ENCODE measurements at regions not wholly inside any gene's neighbourhood (a gene's known extent, or its start where the extent isn't known, plus 50 kb on each side); places are given as distances from the start of the nearest gene placed in this dataset.

- peak; percentile 13 for DNase-seq
Observed at GRCh38 chr18:34595690-34596089, 114.4 kb upstream of the DTNA start.

DNA sequence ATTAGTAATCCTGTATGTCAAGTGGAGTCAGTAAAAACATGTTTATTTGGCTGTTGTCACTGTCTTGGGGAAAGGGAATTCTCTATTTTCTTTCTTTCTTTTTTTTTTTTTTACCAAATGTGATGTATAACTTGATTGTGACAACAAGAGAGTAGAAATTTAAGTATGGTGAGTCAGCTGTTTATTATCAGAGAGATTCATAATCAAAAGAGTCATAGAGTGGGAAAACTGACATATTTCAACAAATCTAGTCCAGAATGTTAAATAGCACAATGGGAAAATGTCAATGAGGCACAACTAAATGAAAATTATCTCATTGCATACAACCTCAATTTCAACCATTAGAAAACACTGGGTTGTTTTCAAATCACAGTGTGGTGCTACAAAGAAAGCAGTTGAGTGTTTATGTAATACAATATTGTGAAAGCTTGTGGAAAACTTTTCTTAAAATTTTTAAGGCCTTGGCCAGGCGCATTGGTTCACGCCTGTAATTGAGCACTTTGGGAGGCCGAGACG lies 111.9 kb upstream of the DTNA start:
- no peak for DNase-seq

- DNase-seq: no peak
Observed at GRCh38 chr18:34600158-34600557, 109.9 kb upstream of the DTNA start.

- no peak for DNase-seq
Observed at GRCh38 chr18:34600874-34601656, 109.0 kb upstream of the DTNA start.

DNA sequence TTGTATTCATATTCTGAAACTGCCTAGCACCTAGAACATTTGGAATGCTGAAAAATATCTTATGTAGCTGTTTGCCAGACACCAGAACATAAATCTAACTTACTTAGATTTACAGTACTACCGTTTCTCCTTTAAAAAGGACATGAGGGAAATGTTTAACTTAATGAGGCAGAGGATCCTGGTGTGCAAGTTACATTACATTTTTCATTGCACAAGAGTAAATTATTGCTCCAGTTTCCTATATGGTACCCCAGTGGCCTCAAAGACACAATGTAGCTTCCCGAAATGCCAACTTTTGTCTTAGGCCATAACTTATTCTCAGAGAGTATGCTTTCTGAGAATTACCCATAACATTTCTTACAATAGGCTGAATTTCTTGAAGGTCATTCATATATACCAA lies 105.5 kb upstream of the DTNA start:
- DNase-seq: no peak

- DNase-seq: no peak
Observed at GRCh38 chr18:34606851-34607250, 103.2 kb upstream of the DTNA start.

DNA sequence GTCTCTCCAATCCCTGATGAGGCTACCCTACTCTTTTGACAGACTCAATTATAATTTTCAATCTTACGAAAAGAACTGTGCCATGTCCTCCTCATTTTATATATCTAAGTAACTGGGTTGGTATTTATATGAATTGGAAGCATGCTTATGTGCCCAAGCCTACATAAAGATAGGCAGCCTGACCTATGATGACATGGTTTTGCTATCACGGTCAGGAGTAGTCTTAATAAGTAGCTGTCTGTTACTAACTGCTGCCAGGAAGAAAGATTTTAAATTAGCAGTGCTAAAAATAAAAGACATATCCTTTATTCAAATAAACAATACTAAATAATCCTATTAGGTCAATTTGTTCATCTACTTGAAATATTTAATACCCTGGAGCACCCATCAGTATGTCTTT lies 102.0 kb upstream of the DTNA start:
- DNase-seq: no peak

GRCh38 chr18:34609986-34610648 lies 100.0 kb upstream of the DTNA start:
- no peak for DNase-seq

GRCh38 chr18:34611904-34612303 lies 98.2 kb upstream of the DTNA start:
- no peak for DNase-seq

DNA sequence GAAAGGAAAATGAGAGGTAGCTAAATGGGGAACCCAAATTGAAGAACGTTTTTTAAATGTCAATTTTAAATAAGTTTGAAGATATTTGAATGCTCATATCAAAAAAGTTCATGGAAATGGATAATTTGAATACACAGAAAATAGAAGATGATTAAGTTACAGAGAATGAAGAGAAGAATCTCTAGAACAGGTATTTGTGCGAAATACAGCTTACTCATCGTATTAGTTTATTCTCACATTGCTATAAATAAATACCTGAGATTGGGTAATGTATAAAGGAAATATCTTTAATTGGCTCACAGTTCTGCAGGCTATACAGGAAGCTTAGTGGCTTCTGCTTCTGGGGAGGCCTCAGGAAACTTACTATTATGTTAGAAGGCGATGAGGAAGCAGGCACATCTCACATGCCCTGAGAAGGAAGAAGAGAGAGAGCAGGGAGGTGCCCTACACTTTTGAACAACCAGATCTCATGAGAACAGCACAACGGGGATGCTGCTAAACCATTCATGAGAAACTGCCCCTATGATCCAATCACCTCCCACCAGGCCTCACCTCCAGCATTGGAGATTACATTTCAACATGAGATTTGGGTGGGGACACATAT lies 89.7 kb upstream of the DTNA start:
- no peak for DNase-seq

- no peak for DNase-seq
Observed at GRCh38 chr18:34623557-34623956, 86.5 kb upstream of the DTNA start.

DNA sequence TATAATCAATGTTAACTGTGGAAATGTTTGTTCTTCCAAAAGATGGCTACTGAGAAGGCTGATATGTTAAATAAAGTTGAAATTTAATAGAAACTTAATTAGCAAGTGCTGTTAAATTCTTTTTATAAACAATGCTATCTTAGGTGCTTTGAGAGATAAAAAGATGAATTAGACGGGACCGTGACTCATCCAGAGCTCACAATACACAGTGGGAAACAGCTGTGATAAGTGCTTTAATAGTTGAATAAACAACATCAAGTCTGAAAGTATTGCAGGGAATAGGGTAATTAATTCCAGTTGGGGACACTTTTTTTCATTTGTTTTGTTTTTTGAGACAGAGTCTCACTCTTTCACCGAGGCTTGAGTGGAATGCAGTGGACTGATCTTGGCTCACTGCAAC lies 85.5 kb upstream of the DTNA start:
- DNase-seq: no peak

DNA sequence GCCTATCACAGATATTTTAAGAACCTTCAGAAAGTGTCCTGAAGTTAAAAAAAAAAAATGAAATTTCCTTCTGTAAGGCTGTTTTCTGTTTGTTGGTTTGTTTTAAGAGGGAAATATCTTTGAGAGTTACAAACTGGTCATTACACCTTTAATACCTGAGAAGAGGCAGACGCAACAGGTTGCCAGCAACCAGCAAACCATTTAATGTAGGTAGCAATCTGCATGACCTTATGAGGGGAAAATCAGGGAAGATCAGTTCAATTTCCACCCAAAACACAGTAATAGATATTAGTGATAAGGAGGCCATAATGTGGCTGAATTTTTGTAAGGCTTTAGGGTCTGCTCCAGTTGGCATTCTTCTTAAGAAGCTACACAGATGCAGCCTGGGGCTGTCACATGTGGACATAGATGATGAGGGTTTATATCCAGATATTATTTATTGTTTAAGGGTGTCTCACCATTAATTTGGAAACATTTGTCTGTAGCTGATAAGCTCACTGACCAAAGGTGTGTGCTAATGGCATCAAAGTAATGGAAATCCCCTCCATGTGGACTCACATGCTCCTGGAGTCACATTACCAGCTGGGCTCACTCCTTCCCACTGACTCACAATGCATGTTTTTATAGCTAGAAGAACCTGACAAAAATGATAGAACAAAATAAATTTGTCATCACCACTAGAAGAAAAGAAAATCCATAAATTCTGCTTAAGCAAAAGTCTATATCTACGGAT lies 83.5 kb upstream of the DTNA start:
- DNase-seq: no peak

GRCh38 chr18:34627137-34627920 lies 82.8 kb upstream of the DTNA start:
- DNase-seq: no peak

GRCh38 chr18:34631093-34631966 lies 78.8 kb upstream of the DTNA start:
- no peak for DNase-seq

GRCh38 chr18:34632321-34632720 lies 77.8 kb upstream of the DTNA start:
- no peak for DNase-seq

DNA sequence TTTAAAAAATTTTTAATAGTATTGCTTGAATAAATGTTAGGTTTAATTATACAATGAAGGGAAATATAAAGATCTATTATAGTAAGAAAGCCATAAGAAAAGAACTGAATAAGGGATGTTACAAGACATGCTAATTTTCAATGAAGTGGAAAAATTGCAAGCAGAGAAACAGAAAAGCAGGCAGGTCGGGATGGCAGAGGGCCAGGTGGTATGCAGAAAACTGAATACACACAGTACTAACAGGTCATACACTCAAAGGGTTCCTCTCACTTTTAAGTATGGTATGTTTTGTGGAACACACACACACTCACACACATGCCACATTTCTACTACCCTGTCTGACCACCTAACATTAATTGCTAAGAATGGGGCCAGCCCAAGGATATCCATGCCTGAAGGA lies 76.7 kb upstream of the DTNA start:
- DNase-seq: no peak

DNA sequence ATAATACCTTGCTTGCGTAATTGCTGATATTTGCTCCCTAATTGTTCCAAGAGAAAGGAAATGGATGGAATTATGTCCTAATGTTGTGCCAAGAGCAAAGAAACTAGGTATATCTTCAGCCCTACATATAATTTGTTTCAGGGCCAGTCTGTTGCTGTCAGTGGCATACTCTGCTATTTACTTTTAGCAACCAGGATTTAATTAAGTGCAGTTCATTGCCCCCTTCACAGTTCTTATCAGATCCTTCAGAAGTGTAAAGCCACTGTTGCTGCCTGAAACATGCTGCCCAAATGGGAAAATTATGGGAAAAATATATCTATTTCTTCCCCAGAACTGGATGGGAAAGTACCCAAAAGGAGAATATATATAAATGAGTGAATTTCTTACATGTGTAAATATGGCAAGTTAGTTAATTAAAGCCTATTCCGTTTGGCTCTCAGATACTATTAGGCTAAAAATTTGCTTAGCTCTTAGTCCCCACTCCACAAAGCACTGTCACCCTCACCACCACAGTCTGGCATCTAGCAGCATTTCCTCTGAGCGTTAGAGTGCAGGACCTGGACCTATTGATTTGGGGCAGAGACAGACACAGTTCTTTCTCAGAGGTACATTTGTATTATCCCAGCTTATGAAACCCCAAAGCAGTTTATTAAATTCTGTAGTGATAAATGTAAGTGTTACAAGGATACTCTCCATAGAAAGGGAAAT lies 72.8 kb upstream of the DTNA start:
- DNase-seq: no peak

DNA sequence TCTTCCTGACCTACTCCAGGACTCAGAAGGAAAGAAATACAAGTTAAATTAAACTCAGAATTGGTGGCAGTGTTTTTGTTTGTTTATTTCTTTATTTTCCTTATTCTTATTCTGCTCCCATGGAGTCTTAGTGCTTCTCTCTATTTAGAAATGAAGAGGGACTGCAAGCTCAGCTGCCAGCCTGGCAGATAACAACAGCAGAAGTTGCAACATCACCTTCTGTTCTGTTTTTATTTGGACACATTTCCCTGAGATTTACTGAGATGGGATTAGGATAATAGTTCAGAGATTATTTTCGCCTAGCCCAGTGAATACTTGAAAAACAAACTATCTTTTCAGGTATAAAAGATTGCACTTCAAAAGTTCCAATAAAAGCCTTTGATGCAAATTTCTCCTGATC lies 70.4 kb upstream of the DTNA start:
- no peak for DNase-seq

- no peak for DNase-seq
Observed at GRCh38 chr18:34640276-34640675, 69.8 kb upstream of the DTNA start.

GRCh38 chr18:34643989-34644388 lies 66.1 kb upstream of the DTNA start:
- DNase-seq: no peak
